ENCODE measurements at regions not wholly inside any gene's neighbourhood (a gene's known extent, or its start where the extent isn't known, plus 50 kb on each side); places are given as distances from the start of the nearest gene placed in this dataset.

GRCh38 chrX:13893826-13894225, 76.9 kb upstream of the GPM6B start:
- Histone ChIP-seq H3K27me3 (ENCODE audit: insufficient read depth, low read depth) (no peaks in the 10 kb centered on the region), H3K36me3 (ENCODE audit: low read depth) (no peaks in the 10 kb centered on the region), H4K20me1 (ENCODE audit: insufficient read depth) (no peaks in the 10 kb centered on the region), H3K9me2 (ENCODE audit: insufficient read depth) (no peaks in the 10 kb centered on the region), H3K4me1 (replicated peaks; ENCODE audit: insufficient read depth) (no peaks in the 10 kb centered on the region), H3K4me2 (no peak overlapping the region), H3K9me3 (ENCODE audit: insufficient read depth, low read depth) (no peaks in the 10 kb centered on the region), H3K27ac (no peak overlapping the region), H3K79me2 (ENCODE audit: low read depth) (no peaks in the 10 kb centered on the region), H2AFZ (no peak overlapping the region), H3F3A (ENCODE audit: insufficient read depth, low read depth) (no peaks in the 10 kb centered on the region), H3K4me3 (no peak overlapping the region)
- ChIA-PET CTCF (no interaction called here), POLR2A (ENCODE audit: unreplicated experiment) (no interaction called here)
- no peak for TF ChIP-seq CTCF (conservative IDR thresholded peaks at IDR 0.05)
- TF ChIP-seq EZH2 (IDR thresholded peaks at IDR 0.05; ENCODE audit: low read depth), result no peak
- DNase-seq, result no peak
- intact Hi-C loops (cut with micrococcal nuclease; ENCODE audit: unreplicated experiment), result no loop called here
- BruUV-seq (replicated peaks), result no TSS peak

- Histone ChIP-seq H3K4me3 (no peak overlapping the region), H3F3A (ENCODE audit: insufficient read depth, low read depth) (no peaks in the 10 kb centered on the region), H3K79me2 (ENCODE audit: low read depth) (no peaks in the 10 kb centered on the region)
Observed at GRCh38 chrX:13892856-13893255, 76.0 kb upstream of the GPM6B start.

GRCh38 chrX:13891377-13892140, 74.7 kb upstream of the GPM6B start:
- intact Hi-C loops (cut with micrococcal nuclease; ENCODE audit: unreplicated experiment), result no loop called here
- H3F3A ChIP-seq (ENCODE audit: insufficient read depth, low read depth), result no peaks in the 10 kb centered on the region
- no peak overlapping the region for H2AFZ ChIP-seq
- no TSS peak for BruUV-seq (replicated peaks)
- no peaks in the 10 kb centered on the region for H3K9me3 ChIP-seq (ENCODE audit: insufficient read depth, low read depth)
- H3K4me3 ChIP-seq, result no peak overlapping the region
- no peaks in the 10 kb centered on the region for H3K27me3 ChIP-seq (ENCODE audit: insufficient read depth, low read depth)
- H3K4me2 ChIP-seq, result no peak overlapping the region
- TF ChIP-seq CTCF (conservative IDR thresholded peaks at IDR 0.05) (no peak), EZH2 (IDR thresholded peaks at IDR 0.05; ENCODE audit: low read depth) (no peak)
- H3K36me3 ChIP-seq (ENCODE audit: low read depth), result no peaks in the 10 kb centered on the region
- H3K27ac ChIP-seq, result no peak overlapping the region
- no peak for DNase-seq
- ChIA-PET CTCF (no interaction called here), POLR2A (ENCODE audit: unreplicated experiment) (no interaction called here)
- no peaks in the 10 kb centered on the region for H4K20me1 ChIP-seq (ENCODE audit: insufficient read depth)
- no peaks in the 10 kb centered on the region for H3K4me1 ChIP-seq (replicated peaks; ENCODE audit: insufficient read depth)
- no peaks in the 10 kb centered on the region for H3K79me2 ChIP-seq (ENCODE audit: low read depth)
- no peaks in the 10 kb centered on the region for H3K9me2 ChIP-seq (ENCODE audit: insufficient read depth)

More at GRCh38 chrX:13892856-13893255, 76.0 kb upstream of the GPM6B start:
- Histone ChIP-seq H3K36me3 (ENCODE audit: low read depth) (no peaks in the 10 kb centered on the region), H3K27ac (no peak overlapping the region), H3K4me2 (no peak overlapping the region), H2AFZ (no peak overlapping the region), H3K27me3 (ENCODE audit: insufficient read depth, low read depth) (no peaks in the 10 kb centered on the region), H4K20me1 (ENCODE audit: insufficient read depth) (no peaks in the 10 kb centered on the region), H3K9me3 (ENCODE audit: insufficient read depth, low read depth) (no peaks in the 10 kb centered on the region), H3K4me1 (replicated peaks; ENCODE audit: insufficient read depth) (no peaks in the 10 kb centered on the region), H3K9me2 (ENCODE audit: insufficient read depth) (no peaks in the 10 kb centered on the region)
- TF ChIP-seq CTCF (conservative IDR thresholded peaks at IDR 0.05) (no peak), EZH2 (IDR thresholded peaks at IDR 0.05; ENCODE audit: low read depth) (no peak)
- no TSS peak for BruUV-seq (replicated peaks)
- no peak for DNase-seq
- CTCF ChIA-PET, result no interaction called here
- intact Hi-C loops (cut with micrococcal nuclease; ENCODE audit: unreplicated experiment), result no loop called here
- POLR2A ChIA-PET (ENCODE audit: unreplicated experiment), result no interaction called here

All from PC-9 (cell line).